Vagina (tissue), 2 donors: ENCODE measurements at regions not wholly inside any gene's neighbourhood (a gene's known extent, or its start where the extent isn't known, plus 50 kb on each side); places are given as distances from the start of the nearest gene placed in this dataset.

Source experiments
- POLR2A ChIP-seq, 2 donors: fragments of 450-650 bp; IDR thresholded peaks; one replicate each; pipeline ENCODE4 v1.6.1; 2017; ENCODE audit warnings: antibody characterized with exemption in 2 of 2, mild to moderate bottlenecking in 2 of 2, moderate library complexity in 2 of 2
- POLR2AphosphoS5 ChIP-seq, 2 donors: sonication (generic); formaldehyde crosslinking; IDR thresholded peaks; one replicate each; pipeline ENCODE4 v1.9.0; 2017; ENCODE audit warnings: antibody characterized with exemption in 2 of 2, mild to moderate bottlenecking in 2 of 2, low read depth in 1 of 2; ENCODE audit not compliant: insufficient read depth in 1 of 2

DNA sequence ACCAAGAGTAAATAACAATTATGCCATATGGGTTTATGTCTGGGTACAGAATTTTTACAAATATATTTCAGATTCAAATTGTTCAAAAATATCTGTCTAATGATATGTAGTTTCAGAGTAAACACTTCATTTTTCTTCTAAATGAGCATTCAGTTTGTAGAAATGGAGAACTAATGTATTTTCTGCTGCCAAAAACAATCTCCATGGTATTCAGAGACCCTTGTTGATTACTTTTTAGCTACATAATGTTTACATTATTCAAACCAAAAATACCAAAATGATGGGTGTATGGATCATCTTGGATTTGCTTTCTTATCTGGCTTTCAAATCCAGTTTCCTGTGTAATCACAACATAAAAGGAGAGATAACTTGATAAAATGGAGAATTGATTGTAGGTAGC is 576.0 kb upstream of the CDH4 start:
- TF ChIP-seq POLR2AphosphoS5 (IDR thresholded peaks at IDR 0.05; ENCODE audit: insufficient read depth in 1 of 2, low read depth in 1 of 2): no peak
- no peak for TF ChIP-seq POLR2A (IDR thresholded peaks at IDR 0.05)
